ENCODE measurements at regions not wholly inside any gene's neighbourhood (a gene's known extent, or its start where the extent isn't known, plus 50 kb on each side); places are given as distances from the start of the nearest gene placed in this dataset.

GRCh38 chr11:15586741-15587473 is 472.2 kb downstream of the INSC start:
- no peak overlapping the region for H2BK15ac ChIP-seq (replicated peaks; ENCODE audit: low read depth)
- no peak overlapping the region for H3K56ac ChIP-seq (ENCODE audit: low read length)
- no peak overlapping the region for H3K4me3 ChIP-seq (ENCODE audit: low read length)
- H3K79me2 ChIP-seq (ENCODE audit: control insufficient read depth, insufficient read depth, low read length) = no peaks in the 10 kb centered on the region
- no peak overlapping the region for H3K18ac ChIP-seq (ENCODE audit: low read length)
- no peak overlapping the region for H4K8ac ChIP-seq (ENCODE audit: low read depth, low read length)
- no peak for DNase-seq
- H4K5ac ChIP-seq (ENCODE audit: low read length) = no peak overlapping the region
- H2AK5ac ChIP-seq (ENCODE audit: low read length) = no peak overlapping the region
- H3K4me1 ChIP-seq (ENCODE audit: control insufficient read depth, low read depth, low read length) = peaks cover 4% of the 10 kb centered on the region
- no peak overlapping the region for H3K27ac ChIP-seq (ENCODE audit: low read depth, low read length)
- WGBS (ENCODE audit: extremely low coverage, insufficient coverage, low lambda C conversion rate) = no CpG with 5 or more reads among the region's 2 CpGs
- H3K9ac ChIP-seq (ENCODE audit: low read length) = no peak overlapping the region
- no peak overlapping the region for H2BK120ac ChIP-seq (ENCODE audit: low read depth, low read length)
- no peaks in the 10 kb centered on the region for H3K79me1 ChIP-seq (ENCODE audit: low read length)
- H3K27me3 ChIP-seq (ENCODE audit: insufficient read depth, low read length, poor library complexity) = no peaks in the 10 kb centered on the region
- no peak overlapping the region for H3K23ac ChIP-seq (ENCODE audit: low read length)
- H3K36me3 ChIP-seq (ENCODE audit: control insufficient read depth, insufficient read depth, low read length) = no peaks in the 10 kb centered on the region
- H3K4me2 ChIP-seq (ENCODE audit: low read length) = no peak overlapping the region
- H2BK5ac ChIP-seq (ENCODE audit: low read length) = no peak overlapping the region
- no peak overlapping the region for H3K4ac ChIP-seq (ENCODE audit: low read depth, low read length)

- H2BK120ac ChIP-seq (ENCODE audit: low read depth, low read length) = no peak overlapping the region
- H2AK5ac ChIP-seq (ENCODE audit: low read length) = no peak overlapping the region
- no peaks in the 10 kb centered on the region for H3K36me3 ChIP-seq (ENCODE audit: control insufficient read depth, insufficient read depth, low read length)
- no peak overlapping the region for H3K27ac ChIP-seq (ENCODE audit: low read depth, low read length)
- H3K4me2 ChIP-seq (ENCODE audit: low read length) = no peak overlapping the region
- H3K79me1 ChIP-seq (ENCODE audit: low read length) = no peaks in the 10 kb centered on the region
- no peaks in the 10 kb centered on the region for H3K79me2 ChIP-seq (ENCODE audit: control insufficient read depth, insufficient read depth, low read length)
- no peak overlapping the region for H3K4ac ChIP-seq (ENCODE audit: low read depth, low read length)
- H2BK5ac ChIP-seq (ENCODE audit: low read length) = no peak overlapping the region
- H3K56ac ChIP-seq (ENCODE audit: low read length) = no peak overlapping the region
- no peak overlapping the region for H3K23ac ChIP-seq (ENCODE audit: low read length)
- H3K4me1 ChIP-seq (ENCODE audit: control insufficient read depth, low read depth, low read length) = peaks cover 4% of the 10 kb centered on the region
- WGBS (ENCODE audit: extremely low coverage, insufficient coverage, low lambda C conversion rate) = no CpG with 5 or more reads among the region's 8 CpGs
- H4K8ac ChIP-seq (ENCODE audit: low read depth, low read length) = no peak overlapping the region
- H2BK15ac ChIP-seq (replicated peaks; ENCODE audit: low read depth) = no peak overlapping the region
- H3K27me3 ChIP-seq (ENCODE audit: insufficient read depth, low read length, poor library complexity) = no peaks in the 10 kb centered on the region
- no peak overlapping the region for H3K4me3 ChIP-seq (ENCODE audit: low read length)
- H3K18ac ChIP-seq (ENCODE audit: low read length) = peak overlapping the region; percentile 70
- H3K9ac ChIP-seq (ENCODE audit: low read length) = no peak overlapping the region
- peak; percentile 98 for DNase-seq
- H4K5ac ChIP-seq (ENCODE audit: low read length) = no peak overlapping the region
These were observed 474.4 kb downstream of the INSC start for GRCh38 chr11:15589070-15589626.

GRCh38 chr11:15590132-15590531 is 475.4 kb downstream of the INSC start:
- H3K4me2 ChIP-seq (ENCODE audit: low read length) = no peak overlapping the region
- no peak overlapping the region for H3K4ac ChIP-seq (ENCODE audit: low read depth, low read length)
- no CpG with 5 or more reads among the region's 1 CpG for WGBS (ENCODE audit: extremely low coverage, insufficient coverage, low lambda C conversion rate)
- no peaks in the 10 kb centered on the region for H3K79me2 ChIP-seq (ENCODE audit: control insufficient read depth, insufficient read depth, low read length)
- H3K9ac ChIP-seq (ENCODE audit: low read length) = no peak overlapping the region
- H2BK120ac ChIP-seq (ENCODE audit: low read depth, low read length) = no peak overlapping the region
- H3K4me1 ChIP-seq (ENCODE audit: control insufficient read depth, low read depth, low read length) = peaks cover 4% of the 10 kb centered on the region
- no peak overlapping the region for H3K18ac ChIP-seq (ENCODE audit: low read length)
- no peak overlapping the region for H3K27ac ChIP-seq (ENCODE audit: low read depth, low read length)
- H4K5ac ChIP-seq (ENCODE audit: low read length) = no peak overlapping the region
- no peaks in the 10 kb centered on the region for H3K36me3 ChIP-seq (ENCODE audit: control insufficient read depth, insufficient read depth, low read length)
- H3K56ac ChIP-seq (ENCODE audit: low read length) = no peak overlapping the region
- H3K27me3 ChIP-seq (ENCODE audit: insufficient read depth, low read length, poor library complexity) = no peaks in the 10 kb centered on the region
- no peak overlapping the region for H2AK5ac ChIP-seq (ENCODE audit: low read length)
- no peak overlapping the region for H2BK15ac ChIP-seq (replicated peaks; ENCODE audit: low read depth)
- no peak overlapping the region for H3K23ac ChIP-seq (ENCODE audit: low read length)
- no peak overlapping the region for H2BK5ac ChIP-seq (ENCODE audit: low read length)
- H3K79me1 ChIP-seq (ENCODE audit: low read length) = no peaks in the 10 kb centered on the region
- DNase-seq = no peak
- H3K4me3 ChIP-seq (ENCODE audit: low read length) = no peak overlapping the region
- no peak overlapping the region for H4K8ac ChIP-seq (ENCODE audit: low read depth, low read length)

GRCh38 chr11:15591112-15591537 is 476.4 kb downstream of the INSC start:
- H2BK15ac ChIP-seq (replicated peaks; ENCODE audit: low read depth) = no peak overlapping the region
- H4K5ac ChIP-seq (ENCODE audit: low read length) = no peak overlapping the region
- H3K9ac ChIP-seq (ENCODE audit: low read length) = no peak overlapping the region
- no peak overlapping the region for H3K56ac ChIP-seq (ENCODE audit: low read length)
- no peak overlapping the region for H3K4me2 ChIP-seq (ENCODE audit: low read length)
- H3K27me3 ChIP-seq (ENCODE audit: insufficient read depth, low read length, poor library complexity) = no peaks in the 10 kb centered on the region
- no peak overlapping the region for H2AK5ac ChIP-seq (ENCODE audit: low read length)
- H4K8ac ChIP-seq (ENCODE audit: low read depth, low read length) = no peak overlapping the region
- no peaks in the 10 kb centered on the region for H3K79me2 ChIP-seq (ENCODE audit: control insufficient read depth, insufficient read depth, low read length)
- WGBS (ENCODE audit: extremely low coverage, insufficient coverage, low lambda C conversion rate) = no CpG with 5 or more reads among the region's 5 CpGs
- H3K4me3 ChIP-seq (ENCODE audit: low read length) = no peak overlapping the region
- H3K36me3 ChIP-seq (ENCODE audit: control insufficient read depth, insufficient read depth, low read length) = no peaks in the 10 kb centered on the region
- no peaks in the 10 kb centered on the region for H3K79me1 ChIP-seq (ENCODE audit: low read length)
- H3K27ac ChIP-seq (ENCODE audit: low read depth, low read length) = no peak overlapping the region
- H3K4me1 ChIP-seq (ENCODE audit: control insufficient read depth, low read depth, low read length) = peaks cover 4% of the 10 kb centered on the region
- H3K23ac ChIP-seq (ENCODE audit: low read length) = no peak overlapping the region
- no peak overlapping the region for H3K18ac ChIP-seq (ENCODE audit: low read length)
- H2BK5ac ChIP-seq (ENCODE audit: low read length) = no peak overlapping the region
- no peak overlapping the region for H3K4ac ChIP-seq (ENCODE audit: low read depth, low read length)
- no peak overlapping the region for H2BK120ac ChIP-seq (ENCODE audit: low read depth, low read length)
- peak; percentile 32 for DNase-seq

- Histone ChIP-seq H3K4ac (ENCODE audit: low read depth, low read length) (no peak overlapping the region), H3K56ac (ENCODE audit: low read length) (no peak overlapping the region), H3K23ac (ENCODE audit: low read length) (no peak overlapping the region), H3K27ac (ENCODE audit: low read depth, low read length) (no peak overlapping the region), H4K8ac (ENCODE audit: low read depth, low read length) (no peak overlapping the region), H3K4me1 (ENCODE audit: control insufficient read depth, low read depth, low read length) (peaks cover 4% of the 10 kb centered on the region), H2BK15ac (replicated peaks; ENCODE audit: low read depth) (no peak overlapping the region), H3K9ac (ENCODE audit: low read length) (no peak overlapping the region), H2AK5ac (ENCODE audit: low read length) (no peak overlapping the region), H3K36me3 (ENCODE audit: control insufficient read depth, insufficient read depth, low read length) (no peaks in the 10 kb centered on the region), H2BK5ac (ENCODE audit: low read length) (no peak overlapping the region), H3K4me3 (ENCODE audit: low read length) (no peak overlapping the region), H3K79me2 (ENCODE audit: control insufficient read depth, insufficient read depth, low read length) (no peaks in the 10 kb centered on the region), H3K79me1 (ENCODE audit: low read length) (no peaks in the 10 kb centered on the region), H2BK120ac (ENCODE audit: low read depth, low read length) (no peak overlapping the region), H3K18ac (ENCODE audit: low read length) (no peak overlapping the region), H3K27me3 (ENCODE audit: insufficient read depth, low read length, poor library complexity) (no peaks in the 10 kb centered on the region), H3K4me2 (ENCODE audit: low read length) (no peak overlapping the region), H4K5ac (ENCODE audit: low read length) (no peak overlapping the region)
- no CpG with 5 or more reads among the region's 4 CpGs for WGBS (ENCODE audit: extremely low coverage, insufficient coverage, low lambda C conversion rate)
- peak; percentile 18 for DNase-seq
These were observed 479.9 kb downstream of the INSC start for GRCh38 chr11:15594607-15595006.

- Histone ChIP-seq H3K56ac (ENCODE audit: low read length) (no peak overlapping the region), H3K4me2 (ENCODE audit: low read length) (no peak overlapping the region), H3K27me3 (ENCODE audit: insufficient read depth, low read length, poor library complexity) (no peaks in the 10 kb centered on the region), H4K8ac (ENCODE audit: low read depth, low read length) (no peak overlapping the region), H3K23ac (ENCODE audit: low read length) (no peak overlapping the region), H2BK5ac (ENCODE audit: low read length) (no peak overlapping the region), H2BK15ac (replicated peaks; ENCODE audit: low read depth) (no peak overlapping the region), H3K27ac (ENCODE audit: low read depth, low read length) (no peak overlapping the region), H2BK120ac (ENCODE audit: low read depth, low read length) (no peak overlapping the region), H3K4me3 (ENCODE audit: low read length) (no peak overlapping the region), H3K4me1 (ENCODE audit: control insufficient read depth, low read depth, low read length) (peaks cover 4% of the 10 kb centered on the region), H3K18ac (ENCODE audit: low read length) (no peak overlapping the region), H3K79me2 (ENCODE audit: control insufficient read depth, insufficient read depth, low read length) (no peaks in the 10 kb centered on the region), H3K4ac (ENCODE audit: low read depth, low read length) (no peak overlapping the region), H3K9ac (ENCODE audit: low read length) (no peak overlapping the region), H3K36me3 (ENCODE audit: control insufficient read depth, insufficient read depth, low read length) (no peaks in the 10 kb centered on the region), H4K5ac (ENCODE audit: low read length) (no peak overlapping the region), H3K79me1 (ENCODE audit: low read length) (no peaks in the 10 kb centered on the region), H2AK5ac (ENCODE audit: low read length) (no peak overlapping the region)
- no peak for DNase-seq
- no CpG with 5 or more reads among the region's 3 CpGs for WGBS (ENCODE audit: extremely low coverage, insufficient coverage, low lambda C conversion rate)
These were observed 484.7 kb downstream of the INSC start for GRCh38 chr11:15599376-15599775.
